Ovary (tissue), 7 donors: ENCODE measurements at regions not wholly inside any gene's neighbourhood (a gene's known extent, or its start where the extent isn't known, plus 50 kb on each side); places are given as distances from the start of the nearest gene placed in this dataset.
A peak's percentile ranks its signal among the peaks of the same experiment; 100 is the strongest.

Experiments used
- DNase-seq, 5 donors: peaks; one replicate each; pipeline ENCODE4 v3.0.0-alpha.2; 2019 to 2020
- H3K27ac ChIP-seq, 2 donors: fragments of 200-600 bp; one replicate each; pipeline versions ENCODE4 v1.5.1 to v1.8.0; 2019 to 2022
- H3K27me3 ChIP-seq: fragments of 200-600 bp; one replicate; pipeline ENCODE4 v1.8.0; 2022
- H3K36me3 ChIP-seq: fragments of 200-600 bp; sonication (generic); one replicate; pipeline ENCODE4 v1.5.1; 2019
- H3K4me1 ChIP-seq: one replicate; pipeline ENCODE4 v1.8.1; 2013; ENCODE audit warnings: mild to moderate bottlenecking, moderate library complexity; ENCODE audit not compliant: insufficient read depth
- H3K4me3 ChIP-seq: fragments of 200-600 bp; sonication (generic); one replicate; pipeline ENCODE4 v1.5.1; 2017
- H3K9me3 ChIP-seq, 2 donors: fragments of 200-600 bp in 1 of 2; sonication (generic) in 1 of 2; one replicate each; pipeline versions ENCODE4 v1.5.1 to v1.8.1; 2013 to 2019; ENCODE audit warnings: mild to moderate bottlenecking in 1 of 2, moderate library complexity in 1 of 2
- EP300 ChIP-seq: sonication (generic); formaldehyde crosslinking; IDR thresholded peaks from one replicate; pipeline ENCODE4 v1.6.1; 2017; ENCODE audit warnings: antibody characterized with exemption
- POLR2A ChIP-seq: fragments of 450-650 bp; IDR thresholded peaks from one replicate; pipeline ENCODE4 v1.6.1; 2017; ENCODE audit warnings: antibody characterized with exemption, mild to moderate bottlenecking, moderate library complexity
- WGBS, 3 donors: extraction: QIAGEN DNeasy Blood & Tissue Kit in 1 of 3; methylation state at CpG; one replicate each; pipeline versions ENCODE4 v1.1.5 to v1.1.7; 2013 to 2017; 5-methylcytosine and 5-hydroxymethylcytosine counted together
- intact Hi-C, 4 donors: fragments of 100-400 bp; cut with DNase I; formaldehyde crosslinking; loops; one replicate each; pipeline versions ENCODE4 v1.11.0 to v1.15.1; 2022 to 2023
- TF ChIP-seq, protein P1 (sequence below), 3 donors: fragments of 450-650 bp in 2 of 3; fragments of 200-600 bp in 1 of 3; IDR thresholded peaks; one replicate each; pipeline versions ENCODE4 v1.5.1 to v1.8.0; 2016 to 2022; ENCODE audit warnings: antibody characterized with exemption in 3 of 3, mild to moderate bottlenecking in 1 of 3
- donor health status: DM: no; HTN: no; CAD: no; lungs with moderate emphysema.
- donor health status: DM: no; HTN: no; CAD: no.
- donor health status: Bipolar disorder and iron deficiency.
- donor health status: DM: no; HTN: no; CAD: no.
- donor health status: DM: yes; HTN: yes; CAD: no.

DNA sequence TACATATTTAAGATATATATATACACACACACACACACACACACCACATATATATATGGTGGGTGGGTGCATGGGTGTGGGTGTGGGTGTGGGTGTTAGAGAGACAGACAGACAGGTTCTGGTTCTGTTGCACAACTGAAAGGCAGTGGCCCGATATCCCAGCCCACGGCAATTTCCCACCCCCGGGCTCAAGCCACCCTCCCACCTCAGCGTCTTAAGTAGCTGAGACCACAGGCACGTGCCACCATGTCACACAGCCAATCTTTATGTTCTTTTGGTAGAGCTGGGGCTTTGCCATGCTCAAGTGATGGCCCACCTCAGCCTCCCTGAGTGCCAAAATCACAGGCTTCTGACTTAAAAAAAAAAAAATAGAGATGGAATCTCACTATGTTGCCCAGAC, 417.8 kb upstream of the FOXG1 start:
- no peaks in the 10 kb centered on the region for H3K4me1 ChIP-seq
- TF ChIP-seq POLR2A (no peak), EP300 (no peak)
- TF ChIP-seq, protein P1, sequence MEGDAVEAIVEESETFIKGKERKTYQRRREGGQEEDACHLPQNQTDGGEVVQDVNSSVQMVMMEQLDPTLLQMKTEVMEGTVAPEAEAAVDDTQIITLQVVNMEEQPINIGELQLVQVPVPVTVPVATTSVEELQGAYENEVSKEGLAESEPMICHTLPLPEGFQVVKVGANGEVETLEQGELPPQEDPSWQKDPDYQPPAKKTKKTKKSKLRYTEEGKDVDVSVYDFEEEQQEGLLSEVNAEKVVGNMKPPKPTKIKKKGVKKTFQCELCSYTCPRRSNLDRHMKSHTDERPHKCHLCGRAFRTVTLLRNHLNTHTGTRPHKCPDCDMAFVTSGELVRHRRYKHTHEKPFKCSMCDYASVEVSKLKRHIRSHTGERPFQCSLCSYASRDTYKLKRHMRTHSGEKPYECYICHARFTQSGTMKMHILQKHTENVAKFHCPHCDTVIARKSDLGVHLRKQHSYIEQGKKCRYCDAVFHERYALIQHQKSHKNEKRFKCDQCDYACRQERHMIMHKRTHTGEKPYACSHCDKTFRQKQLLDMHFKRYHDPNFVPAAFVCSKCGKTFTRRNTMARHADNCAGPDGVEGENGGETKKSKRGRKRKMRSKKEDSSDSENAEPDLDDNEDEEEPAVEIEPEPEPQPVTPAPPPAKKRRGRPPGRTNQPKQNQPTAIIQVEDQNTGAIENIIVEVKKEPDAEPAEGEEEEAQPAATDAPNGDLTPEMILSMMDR (IDR thresholded peaks at IDR 0.05), result no peak
- no peaks in the 10 kb centered on the region for H3K9me3 ChIP-seq
- H3K4me3 ChIP-seq, result no peak overlapping the region
- H3K27ac ChIP-seq, result no peak overlapping the region
- no peaks in the 10 kb centered on the region for H3K27me3 ChIP-seq
- intact Hi-C loops, result no loop called here
- 95 to 97% (median 96%) methylated on average over 5 of the region's 5 CpGs for WGBS, 3 donors
- H3K36me3 ChIP-seq, result no peaks in the 10 kb centered on the region
- DNase-seq, result peak in 1 of 5 donors; percentile 9

- Histone ChIP-seq H3K4me3 (no peak overlapping the region), H3K4me1 (no peaks in the 10 kb centered on the region), H3K9me3 (no peaks in the 10 kb centered on the region), H3K27ac (no peak overlapping the region), H3K27me3 (no peaks in the 10 kb centered on the region), H3K36me3 (no peaks in the 10 kb centered on the region)
- DNase-seq, result no peak
- TF ChIP-seq POLR2A, result no peak
- TF ChIP-seq EP300, result no peak
- TF ChIP-seq, protein P1 (IDR thresholded peaks at IDR 0.05), result no peak
- 40 to 56% (median 54%) methylated on average over 1 of the region's 1 CpG for WGBS, 3 donors
- intact Hi-C loops, result no loop called here
Observed at GRCh38 chr14:28356819-28357218, 409.8 kb upstream of the FOXG1 start.

- intact Hi-C loops, result no loop called here
- TF ChIP-seq EP300 (no peak), POLR2A (no peak)
- 74 to 84% (median 79%) methylated on average over 1 of the region's 1 CpG for WGBS, 3 donors
- Histone ChIP-seq H3K27me3 (no peaks in the 10 kb centered on the region), H3K4me3 (no peak overlapping the region), H3K4me1 (no peaks in the 10 kb centered on the region), H3K9me3 (no peaks in the 10 kb centered on the region), H3K36me3 (no peaks in the 10 kb centered on the region), H3K27ac (no peak overlapping the region)
- no peak for DNase-seq
Observed at GRCh38 chr14:28361486-28361885, 405.1 kb upstream of the FOXG1 start.

- Histone ChIP-seq H3K36me3 (no peaks in the 10 kb centered on the region), H3K4me3 (no peak overlapping the region), H3K9me3 (no peaks in the 10 kb centered on the region), H3K4me1 (no peaks in the 10 kb centered on the region), H3K27me3 (no peaks in the 10 kb centered on the region), H3K27ac (no peak overlapping the region)
- DNase-seq, result no peak
- intact Hi-C loops, result no loop called here
- TF ChIP-seq, protein P1 (IDR thresholded peaks at IDR 0.05), result no peak
- no peak for TF ChIP-seq EP300
- TF ChIP-seq POLR2A, result no peak
- 81 to 91% (median 85%) methylated on average over 5 of the region's 5 CpGs for WGBS, 3 donors
Observed at GRCh38 chr14:28365510-28365909, 401.1 kb upstream of the FOXG1 start.

GRCh38 chr14:28373721-28374120, 392.9 kb upstream of the FOXG1 start:
- TF ChIP-seq, protein P1 (IDR thresholded peaks at IDR 0.05), result no peak
- no peak for TF ChIP-seq POLR2A
- TF ChIP-seq EP300, result no peak
- no peak for DNase-seq
- Histone ChIP-seq H3K36me3 (no peaks in the 10 kb centered on the region), H3K9me3 (no peaks in the 10 kb centered on the region), H3K27ac (no peak overlapping the region), H3K4me3 (no peak overlapping the region), H3K27me3 (no peaks in the 10 kb centered on the region), H3K4me1 (no peaks in the 10 kb centered on the region)
- intact Hi-C loops, result no loop called here
- WGBS, 3 donors, result 85 to 87% (median 87%) methylated on average over 3 of the region's 3 CpGs
